HEK293T (cell line): ENCODE measurements at regions not wholly inside any gene's neighbourhood (a gene's known extent, or its start where the extent isn't known, plus 50 kb on each side); places are given as distances from the start of the nearest gene placed in this dataset.

Source experiments
- ARNT ChIP-seq: fragments of 450-650 bp; IDR thresholded peaks from 2 replicates; pipeline ENCODE4 v1.6.1; 2017; ENCODE audit warnings: mild to moderate bottlenecking
- BHLHE40 ChIP-seq: fragments of 450-650 bp; IDR thresholded peaks from 2 replicates; pipeline ENCODE4 v1.6.1; 2016; ENCODE audit warnings: mild to moderate bottlenecking, moderate library complexity, borderline replicate concordance
- CTBP1 ChIP-seq: fragments of 450-650 bp; IDR thresholded peaks from 2 replicates; pipeline ENCODE4 v1.6.1; 2016; ENCODE audit warnings: borderline replicate concordance
- ELF4 ChIP-seq: fragments of 450-650 bp; IDR thresholded peaks from 2 replicates; pipeline ENCODE4 v1.6.1; 2017; ENCODE audit warnings: antibody characterized with exemption
- FOXA1 ChIP-seq: fragments of 450-650 bp; IDR thresholded peaks from 2 replicates; pipeline ENCODE4 v1.6.1; 2016; ENCODE audit warnings: mild to moderate bottlenecking
- FOXM1 ChIP-seq: fragments of 450-650 bp; IDR thresholded peaks from 2 replicates; pipeline ENCODE4 v1.6.1; 2017; ENCODE audit warnings: mild to moderate bottlenecking, borderline replicate concordance
- HDGF ChIP-seq: fragments of 450-650 bp; IDR thresholded peaks from 2 replicates; pipeline ENCODE4 v1.6.1; 2017; ENCODE audit warnings: antibody characterized with exemption, borderline replicate concordance
- PKNOX1 ChIP-seq: fragments of 450-650 bp; IDR thresholded peaks from 2 replicates; pipeline ENCODE4 v1.6.1; 2016
- TARDBP ChIP-seq: fragments of 450-650 bp; IDR thresholded peaks from 2 replicates; pipeline ENCODE4 v1.6.1; 2016

GRCh38 chr12:33531261-33531660 lies 91.6 kb upstream of the SYT10 start:
- TF ChIP-seq FOXM1 (no peak), ELF4 (no peak), ARNT (no peak), BHLHE40 (no peak), HDGF (no peak), FOXA1 (no peak), PKNOX1 (no peak), CTBP1 (no peak), TARDBP (no peak)
